ENCODE measurements at regions not wholly inside any gene's neighbourhood (a gene's known extent, or its start where the extent isn't known, plus 50 kb on each side); places are given as distances from the start of the nearest gene placed in this dataset.

GRCh38 chr7:128152721-128153120 is 88.4 kb upstream of the LEP start:
- no peaks in the 10 kb centered on the region for H3K36me3 ChIP-seq (replicated peaks in 1 of 2; ENCODE audit: control insufficient read depth in 1 of 2, insufficient read depth in 2 of 2, low read length in 2 of 2)
- H3K9ac ChIP-seq (ENCODE audit: insufficient read depth, low read depth, low read length), result no peak overlapping the region
- no peak overlapping the region for H3K27ac ChIP-seq (ENCODE audit: extremely low read length, insufficient read depth, low read length)
- TF ChIP-seq PAX8 (CRISPR knock-in tag; IDR thresholded peaks at IDR 0.05; ENCODE audit: borderline replicate concordance), result no peak
- TF ChIP-seq ZNF20 (CRISPR knock-in tag; IDR thresholded peaks at IDR 0.05), result no peak
- TF ChIP-seq STAT6 (CRISPR knock-in tag; IDR thresholded peaks at IDR 0.05; ENCODE audit: borderline replicate concordance), result no peak
- no peak for TF ChIP-seq ZNF83 (CRISPR knock-in tag; IDR thresholded peaks at IDR 0.05; ENCODE audit: borderline replicate concordance)
- TF ChIP-seq ZNF382 (CRISPR knock-in tag; IDR thresholded peaks at IDR 0.05; ENCODE audit: borderline replicate concordance), result no peak
- TF ChIP-seq, protein P1, sequence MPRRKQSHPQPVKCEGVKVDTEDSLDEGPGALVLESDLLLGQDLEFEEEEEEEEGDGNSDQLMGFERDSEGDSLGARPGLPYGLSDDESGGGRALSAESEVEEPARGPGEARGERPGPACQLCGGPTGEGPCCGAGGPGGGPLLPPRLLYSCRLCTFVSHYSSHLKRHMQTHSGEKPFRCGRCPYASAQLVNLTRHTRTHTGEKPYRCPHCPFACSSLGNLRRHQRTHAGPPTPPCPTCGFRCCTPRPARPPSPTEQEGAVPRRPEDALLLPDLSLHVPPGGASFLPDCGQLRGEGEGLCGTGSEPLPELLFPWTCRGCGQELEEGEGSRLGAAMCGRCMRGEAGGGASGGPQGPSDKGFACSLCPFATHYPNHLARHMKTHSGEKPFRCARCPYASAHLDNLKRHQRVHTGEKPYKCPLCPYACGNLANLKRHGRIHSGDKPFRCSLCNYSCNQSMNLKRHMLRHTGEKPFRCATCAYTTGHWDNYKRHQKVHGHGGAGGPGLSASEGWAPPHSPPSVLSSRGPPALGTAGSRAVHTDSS (CRISPR knock-in tag; conservative IDR thresholded peaks at IDR 0.05), result no peak
- TF ChIP-seq PHF8 (CRISPR knock-in tag; IDR thresholded peaks at IDR 0.05), result no peak
- H3K4me1 ChIP-seq (ENCODE audit: insufficient read depth, low read length), result no peaks in the 10 kb centered on the region
- ATAC-seq (no peak), DNase-seq (ENCODE audit: low spot score) (no peak), FAIRE-seq (no peak)
- no peaks in the 10 kb centered on the region for H3K79me2 ChIP-seq (ENCODE audit: insufficient read depth, low read length)
- no peak overlapping the region for H2AFZ ChIP-seq (ENCODE audit: low read length)
- in situ Hi-C loops (cut with HindIII; ENCODE audit: extremely low pct_ligation_motif_present, low pct_unique_long_range_greater_than_20kb) (no loop called here), intact Hi-C loops (cut with micrococcal nuclease; ENCODE audit: unreplicated experiment) (no loop called here)
- no peaks in the 10 kb centered on the region for H4K20me1 ChIP-seq (ENCODE audit: insufficient read depth, low read length)
- H3K9me3 ChIP-seq (ENCODE audit: low read length), result no peaks in the 10 kb centered on the region
- WGBS (ENCODE audit: low lambda C conversion rate), result 8% methylated on average over 6 of the region's 6 CpGs
- H3K4me3 ChIP-seq (replicated peaks in 1 of 3; ENCODE audit: insufficient read depth in 1 of 3, low read depth in 2 of 3, low read length in 3 of 3), result no peak overlapping the region
- H3K27me3 ChIP-seq (ENCODE audit: control insufficient read depth in 1 of 2, insufficient read depth in 2 of 2, low read length in 2 of 2), result peaks cover 0 to 48% of the 10 kb centered on the region in 2 experiments; a peak in 4 of 5 replicates
- BruUV-seq (replicated peaks), result no TSS peak
- H3K4me2 ChIP-seq (ENCODE audit: low read depth, low read length), result no peak overlapping the region
- ChIA-PET CTCF (ENCODE audit: low intra/inter-chr PET ratio, low total read pairs) (no interaction called here), POLR2A (no interaction called here)
